Activated CD8-positive, alpha-beta T cell treated with anti-CD3 and anti-CD28 coated beads for 36 hours (primary cell): ENCODE measurements at regions not wholly inside any gene's neighbourhood (a gene's known extent, or its start where the extent isn't known, plus 50 kb on each side); places are given as distances from the start of the nearest gene placed in this dataset.

Experiments
- ATAC-seq: fragments of 200-7000 bp; cut with Tn5 transposase; one replicate; pipeline ENCODE4 v1.10.0; 2021; ENCODE audit warnings: mild to moderate bottlenecking, moderate library complexity
- CTCF ChIA-PET: fragments of 350-600 bp; sonication (Branson Sonifier 250); formaldehyde crosslinking; loops from one replicate; lab custom pipeline; 2021; ENCODE audit warnings: antibody characterized with exemption; lab: Charles Lee
- POLR2A ChIA-PET: fragments of 350-600 bp; sonication (Branson Sonifier 250); formaldehyde crosslinking; loops from one replicate; lab custom pipeline; 2021; ENCODE audit warnings: antibody characterized with exemption; lab: Charles Lee
- DNase-seq: peaks from one replicate; pipeline ENCODE4 v3.0.0-alpha.2; 2020
- H3K27ac Mint-ChIP-seq: one replicate; pipeline ENCODE4 v1.8.0; 2021; ENCODE audit warnings: mild to moderate bottlenecking, mixed read lengths
- H3K27me3 Mint-ChIP-seq: one replicate; pipeline ENCODE4 v1.8.0; 2021; ENCODE audit warnings: mixed read lengths
- H3K36me3 Mint-ChIP-seq: one replicate; pipeline ENCODE4 v1.8.0; 2021; ENCODE audit warnings: low read depth, mixed read lengths
- H3K4me1 Mint-ChIP-seq: one replicate; pipeline ENCODE4 v1.8.0; 2021; ENCODE audit warnings: low read depth, mixed read lengths
- H3K4me3 Mint-ChIP-seq: one replicate; pipeline ENCODE4 v1.8.0; 2021; ENCODE audit warnings: mild to moderate bottlenecking, moderate library complexity, mixed read lengths
- H3K9me3 Mint-ChIP-seq: one replicate; pipeline ENCODE4 v1.8.0; 2021; ENCODE audit warnings: mixed read lengths
- CTCF ChIP-seq: fragments of 200-600 bp; IDR thresholded peaks from one replicate; pipeline ENCODE4 v1.8.0; 2022; ENCODE audit warnings: antibody characterized with exemption, mild to moderate bottlenecking
- intact Hi-C: fragments of 100-400 bp; cut with micrococcal nuclease; formaldehyde crosslinking; loops from one replicate; pipeline ENCODE4 v1.10.0; 2022

GRCh38 chr4:146023334-146023967 lies 84.8 kb upstream of the ZNF827 start:
- Mint-ChIP-seq H3K27me3 (peaks cover 13% of the 10 kb centered on the region), H3K9me3 (no peaks in the 10 kb centered on the region), H3K4me1 (no peaks in the 10 kb centered on the region), H3K36me3 (no peaks in the 10 kb centered on the region), H3K27ac (no peak overlapping the region), H3K4me3 (no peak overlapping the region)
- intact Hi-C loops = no loop called here
- ATAC-seq (no peak), DNase-seq (no peak)
- ChIA-PET CTCF (interaction anchor here (1.4 kb wide), 1 partner anchor 68 kb away, joined by 3 read pairs; no protein-coding TSS in a partner anchor), POLR2A (no interaction called here)
- TF ChIP-seq CTCF = no peak

GRCh38 chr4:146022541-146022940 lies 83.9 kb upstream of the ZNF827 start:
- Mint-ChIP-seq H3K36me3 (no peaks in the 10 kb centered on the region), H3K27ac (no peak overlapping the region), H3K27me3 (peaks cover 13% of the 10 kb centered on the region), H3K9me3 (no peaks in the 10 kb centered on the region), H3K4me3 (no peak overlapping the region), H3K4me1 (no peaks in the 10 kb centered on the region)
- ATAC-seq (no peak), DNase-seq (no peak)
- no peak for TF ChIP-seq CTCF
- intact Hi-C loops = no loop called here
- CTCF ChIA-PET = interaction anchor here (1.4 kb wide), 1 partner anchor 67 kb away, joined by 3 read pairs; no protein-coding TSS in a partner anchor
- POLR2A ChIA-PET = no interaction called here

GRCh38 chr4:146018247-146018646 lies 79.6 kb upstream of the ZNF827 start:
- TF ChIP-seq CTCF = no peak
- CTCF ChIA-PET = no interaction called here
- peaks cover 7% of the 10 kb centered on the region for H3K27me3 Mint-ChIP-seq
- H3K27ac Mint-ChIP-seq = no peak overlapping the region
- intact Hi-C loops = no loop called here
- no peaks in the 10 kb centered on the region for H3K9me3 Mint-ChIP-seq
- no peak for ATAC-seq
- POLR2A ChIA-PET = no interaction called here
- DNase-seq = no peak
- no peaks in the 10 kb centered on the region for H3K4me1 Mint-ChIP-seq
- H3K4me3 Mint-ChIP-seq = no peak overlapping the region
- H3K36me3 Mint-ChIP-seq = no peaks in the 10 kb centered on the region

- no peak for TF ChIP-seq CTCF
- no peak overlapping the region for H3K4me3 Mint-ChIP-seq
- H3K27me3 Mint-ChIP-seq = peaks cover 6% of the 10 kb centered on the region
- ChIA-PET POLR2A (no interaction called here), CTCF (no interaction called here)
- H3K27ac Mint-ChIP-seq = no peak overlapping the region
- H3K4me1 Mint-ChIP-seq = peaks cover 4% of the 10 kb centered on the region
- peak; percentile 7 for DNase-seq
- H3K36me3 Mint-ChIP-seq = no peaks in the 10 kb centered on the region
- intact Hi-C loops = no loop called here
- no peak for ATAC-seq
- H3K9me3 Mint-ChIP-seq = peaks cover 7% of the 10 kb centered on the region
Observed at GRCh38 chr4:146004730-146005129, 66.1 kb upstream of the ZNF827 start.

- Mint-ChIP-seq H3K27ac (no peak overlapping the region), H3K4me1 (no peaks in the 10 kb centered on the region), H3K4me3 (no peak overlapping the region), H3K36me3 (no peaks in the 10 kb centered on the region), H3K27me3 (no peaks in the 10 kb centered on the region), H3K9me3 (no peaks in the 10 kb centered on the region)
- no peak for ATAC-seq
- ChIA-PET POLR2A (no interaction called here), CTCF (no interaction called here)
- intact Hi-C loops = no loop called here
- no peak for TF ChIP-seq CTCF
- no peak for DNase-seq
Observed at GRCh38 chr4:145988628-145989027, 50.0 kb upstream of the ZNF827 start.
